ENCODE measurements at regions not wholly inside any gene's neighbourhood (a gene's known extent, or its start where the extent isn't known, plus 50 kb on each side); places are given as distances from the start of the nearest gene placed in this dataset.

- no peak for DNase-seq
These were observed 183.4 kb downstream of the SH2D1A start for GRCh38 chrX:124529786-124530185.

- DNase-seq = no peak
These were observed 184.4 kb downstream of the SH2D1A start for GRCh38 chrX:124530803-124531202.

- DNase-seq = no peak
These were observed 188.2 kb downstream of the SH2D1A start for GRCh38 chrX:124534536-124534935.

GRCh38 chrX:124540474-124540873, 194.1 kb downstream of the SH2D1A start:
- no peak for DNase-seq

- no peak for DNase-seq
These were observed 202.2 kb downstream of the SH2D1A start for GRCh38 chrX:124548571-124548970.

GRCh38 chrX:124555036-124555595, 208.8 kb downstream of the SH2D1A start:
- no peak for DNase-seq

GRCh38 chrX:124557976-124558375, 211.6 kb downstream of the SH2D1A start:
- DNase-seq = no peak

- DNase-seq = no peak
These were observed 227.1 kb downstream of the SH2D1A start for GRCh38 chrX:124573468-124573867.

GRCh38 chrX:124592744-124593143, 246.4 kb downstream of the SH2D1A start:
- DNase-seq = no peak

GRCh38 chrX:124594017-124594651, 247.8 kb downstream of the SH2D1A start:
- no peak for DNase-seq

GRCh38 chrX:124605511-124605910, 259.1 kb downstream of the SH2D1A start:
- no peak for DNase-seq

GRCh38 chrX:124606724-124607123, 260.4 kb downstream of the SH2D1A start:
- no peak for DNase-seq

GRCh38 chrX:124619710-124620109, 273.3 kb downstream of the SH2D1A start:
- no peak for DNase-seq

GRCh38 chrX:124634363-124634762, 288.0 kb downstream of the SH2D1A start:
- DNase-seq = no peak

GRCh38 chrX:124641737-124642491, 295.6 kb downstream of the SH2D1A start:
- no peak for DNase-seq

GRCh38 chrX:124646403-124646802, 300.0 kb downstream of the SH2D1A start:
- DNase-seq = no peak

GRCh38 chrX:124651031-124651430, 304.7 kb downstream of the SH2D1A start:
- no peak for DNase-seq

- no peak for DNase-seq
These were observed 319.4 kb downstream of the SH2D1A start for GRCh38 chrX:124665621-124666400.

GRCh38 chrX:124679199-124679598, 332.8 kb downstream of the SH2D1A start:
- DNase-seq = no peak

- DNase-seq = no peak
These were observed 333.9 kb downstream of the SH2D1A start for GRCh38 chrX:124680287-124680686.

- DNase-seq = no peak
These were observed 344.1 kb downstream of the SH2D1A start for GRCh38 chrX:124690495-124690894.

- DNase-seq = no peak
These were observed 353.5 kb downstream of the SH2D1A start for GRCh38 chrX:124699876-124700275.

- no peak for DNase-seq
These were observed 371.2 kb downstream of the SH2D1A start for GRCh38 chrX:124717537-124717936.

- DNase-seq = no peak
These were observed 372.7 kb downstream of the SH2D1A start for GRCh38 chrX:124719060-124719459.
